ENCODE measurements at regions not wholly inside any gene's neighbourhood (a gene's known extent, or its start where the extent isn't known, plus 50 kb on each side); places are given as distances from the start of the nearest gene placed in this dataset.
"Not testable (repeated sequence)": the region's sequence is repeated elsewhere in the genome, so short reads cannot be mapped to it uniquely, and the experiment has no call there.

GRCh38 chr2:34161549-34161948 lies 562.5 kb upstream of the FAM98A start:
- DNase-seq (ENCODE audit: low read depth) (peak; percentile 0), FAIRE-seq (no peak)
- Histone ChIP-seq H3K36me3 (ENCODE audit: control insufficient read depth, insufficient read depth, low read length) (no peaks in the 10 kb centered on the region), H3K4me3 (ENCODE audit: low read depth, low read length) (no peak overlapping the region), H3K27me3 (ENCODE audit: control insufficient read depth, insufficient read depth, low read length) (no peaks in the 10 kb centered on the region)
- no peak for TF ChIP-seq CTCF (IDR thresholded peaks at IDR 0.05; ENCODE audit: insufficient read depth, low read length, severe bottlenecking)

GRCh38 chr2:34159901-34160300 lies 560.8 kb upstream of the FAM98A start:
- DNase-seq (ENCODE audit: low read depth) (no peak), FAIRE-seq (no peak)
- no peak for TF ChIP-seq CTCF (IDR thresholded peaks at IDR 0.05; ENCODE audit: insufficient read depth, low read length, severe bottlenecking)
- H3K36me3 ChIP-seq (ENCODE audit: control insufficient read depth, insufficient read depth, low read length): no peaks in the 10 kb centered on the region
- H3K27me3 ChIP-seq (ENCODE audit: control insufficient read depth, insufficient read depth, low read length): no peaks in the 10 kb centered on the region
- H3K4me3 ChIP-seq (ENCODE audit: low read depth, low read length): no peak overlapping the region

GRCh38 chr2:34153484-34153883 lies 554.4 kb upstream of the FAM98A start:
- DNase-seq (ENCODE audit: low read depth) (no peak), FAIRE-seq (no peak)
- H3K36me3 ChIP-seq (ENCODE audit: control insufficient read depth, insufficient read depth, low read length): no peaks in the 10 kb centered on the region
- H3K4me3 ChIP-seq (ENCODE audit: low read depth, low read length): no peak overlapping the region
- no peaks in the 10 kb centered on the region for H3K27me3 ChIP-seq (ENCODE audit: control insufficient read depth, insufficient read depth, low read length)
- TF ChIP-seq CTCF (IDR thresholded peaks at IDR 0.05; ENCODE audit: insufficient read depth, low read length, severe bottlenecking): no peak

- FAIRE-seq (no peak), DNase-seq (ENCODE audit: low read depth) (no peak)
- Histone ChIP-seq H3K27me3 (ENCODE audit: control insufficient read depth, insufficient read depth, low read length) (no peaks in the 10 kb centered on the region), H3K36me3 (ENCODE audit: control insufficient read depth, insufficient read depth, low read length) (no peaks in the 10 kb centered on the region), H3K4me3 (ENCODE audit: low read depth, low read length) (no peak overlapping the region)
- TF ChIP-seq CTCF (IDR thresholded peaks at IDR 0.05; ENCODE audit: insufficient read depth, low read length, severe bottlenecking): no peak
Measured at GRCh38 chr2:34147780-34148179, 548.7 kb upstream of the FAM98A start.

- no peaks in the 10 kb centered on the region for H3K36me3 ChIP-seq (ENCODE audit: control insufficient read depth, insufficient read depth, low read length)
- no peaks in the 10 kb centered on the region for H3K27me3 ChIP-seq (ENCODE audit: control insufficient read depth, insufficient read depth, low read length)
- H3K4me3 ChIP-seq (ENCODE audit: low read depth, low read length): no peak overlapping the region
- FAIRE-seq: no peak
- TF ChIP-seq CTCF (IDR thresholded peaks at IDR 0.05; ENCODE audit: insufficient read depth, low read length, severe bottlenecking): no peak
- DNase-seq (ENCODE audit: low read depth): no peak
Measured at GRCh38 chr2:34143149-34143548, 544.0 kb upstream of the FAM98A start.

- H3K36me3 ChIP-seq (ENCODE audit: control insufficient read depth, insufficient read depth, low read length); FAIRE-seq; H3K4me3 ChIP-seq (ENCODE audit: low read depth, low read length); H3K27me3 ChIP-seq (ENCODE audit: control insufficient read depth, insufficient read depth, low read length); DNase-seq (ENCODE audit: low read depth): not testable (repeated sequence)
Measured at GRCh38 chr2:34142531-34143008, 543.5 kb upstream of the FAM98A start.

- not testable (repeated sequence) for DNase-seq (ENCODE audit: low read depth); H3K27me3 ChIP-seq (ENCODE audit: control insufficient read depth, insufficient read depth, low read length); H3K4me3 ChIP-seq (ENCODE audit: low read depth, low read length); H3K36me3 ChIP-seq (ENCODE audit: control insufficient read depth, insufficient read depth, low read length); FAIRE-seq
Measured at GRCh38 chr2:34133065-34133464, 534.0 kb upstream of the FAM98A start.
